H1 (cell line): ENCODE measurements at regions not wholly inside any gene's neighbourhood (a gene's known extent, or its start where the extent isn't known, plus 50 kb on each side); places are given as distances from the start of the nearest gene placed in this dataset.

ENCODE experiments used
- CTCF ChIA-PET: fragments of 300-600 bp; sonication (Branson Sonifier 250); formaldehyde crosslinking; loops from one replicate; lab custom pipeline; 2021; ENCODE audit not compliant: partially characterized antibody; lab: Charles Lee
- POLR2A ChIA-PET: fragments of 300-600 bp; sonication (Branson Sonifier 250); formaldehyde crosslinking; loops from one replicate; lab custom pipeline; 2021; ENCODE audit warnings: inconsistent platforms; ENCODE audit not compliant: partially characterized antibody; lab: Charles Lee
- DNase-seq, 2 experiments: peaks; one replicate each; pipeline versions ENCODE4 v3.0.0 to v3.0.0-alpha.2; 2010 to 2022; ENCODE audit warnings: low spot score in 2 of 2, low read depth in 1 of 2, mixed read lengths in 1 of 2
- FAIRE-seq: peaks from 2 replicates; lab custom pipeline; 2011; peaks lifted over from hg19 to GRCh38; lab: Jason Lieb, UNC
- H2AFZ ChIP-seq: 2 replicates; pipeline ENCODE4 v1.8.1; 2012; ENCODE audit warnings: low read length, inconsistent platforms
- H2AK5ac ChIP-seq: 2 replicates; pipeline ENCODE4 v1.6.1; 2013; ENCODE audit warnings: low read depth, low read length
- H2BK120ac ChIP-seq: replicated peaks from 2 replicates; pipeline ENCODE3; 2013; ENCODE audit warnings: low read depth, low read length, inconsistent platforms
- H2BK12ac ChIP-seq: 2 replicates; pipeline ENCODE4 v1.6.1; 2013; ENCODE audit warnings: low read depth, low read length
- H2BK15ac ChIP-seq: 2 replicates; pipeline ENCODE4 v1.6.1; 2013; ENCODE audit warnings: low read length
- H2BK20ac ChIP-seq: 2 replicates; pipeline ENCODE4 v1.6.1; 2013; ENCODE audit warnings: low read length
- H2BK5ac ChIP-seq: 2 replicates; pipeline ENCODE4 v1.6.1; 2013; ENCODE audit warnings: low read depth, low read length
- H3K14ac ChIP-seq: 2 replicates; pipeline ENCODE4 v1.6.1; 2013; ENCODE audit warnings: inconsistent platforms; ENCODE audit not compliant: insufficient read length
- H3K18ac ChIP-seq: 2 replicates; pipeline ENCODE4 v1.6.1; 2013; ENCODE audit warnings: low read length; ENCODE audit errors: extremely low read depth
- H3K23ac ChIP-seq: 2 replicates; pipeline ENCODE4 v1.6.1; 2013; ENCODE audit warnings: inconsistent platforms; ENCODE audit not compliant: insufficient read length
- H3K23me2 ChIP-seq: 2 replicates; pipeline ENCODE4 v1.6.1; 2013; ENCODE audit warnings: low read depth, low read length
- H3K27ac ChIP-seq: 2 replicates; pipeline ENCODE4 v1.6.1; 2011; ENCODE audit warnings: low read depth, low read length, inconsistent platforms
- H3K27me3 ChIP-seq, 4 experiments: replicated peaks in 1 of 4; 1 replicate in 1 of 4; 2 replicates in 3 of 4; pipeline versions ENCODE4 v1.6.1 to v1.8.1; 2011 to 2013; ENCODE audit warnings: low read length in 3 of 4, mild to moderate bottlenecking in 3 of 4, inconsistent platforms in 2 of 4, mixed read lengths in 2 of 4, moderate library complexity in 1 of 4; ENCODE audit not compliant: control insufficient read depth in 3 of 4, insufficient read depth in 3 of 4; ENCODE audit errors: extremely low read depth in 1 of 4
- H3K36me3 ChIP-seq, 4 experiments: 2 replicates each; pipeline versions ENCODE4 v1.6.1 to v1.8.1; 2011 to 2013; ENCODE audit warnings: mild to moderate bottlenecking in 4 of 4, low read length in 3 of 4, moderate library complexity in 2 of 4, control low read depth in 1 of 4, inconsistent platforms in 1 of 4; ENCODE audit not compliant: insufficient read depth in 4 of 4, control insufficient read depth in 2 of 4
- H3K4ac ChIP-seq: replicated peaks from 2 replicates; pipeline ENCODE3; 2013; ENCODE audit warnings: low read length, low read depth, mixed read lengths, inconsistent platforms; ENCODE audit not compliant: insufficient read length
- H3K4me1 ChIP-seq, 4 experiments: replicated peaks in 1 of 4; 1 replicate in 1 of 4; 2 replicates in 3 of 4; pipeline versions ENCODE4 v1.6.1 to v1.8.1; 2011 to 2013; ENCODE audit warnings: low read length in 3 of 4, inconsistent platforms in 2 of 4, mixed read lengths in 1 of 4; ENCODE audit not compliant: insufficient read depth in 4 of 4, control insufficient read depth in 3 of 4
- H3K4me2 ChIP-seq, 2 experiments: 2 replicates each; pipeline versions ENCODE4 v1.6.1 to v1.8.1; 2011 to 2013; ENCODE audit warnings: low read depth in 2 of 2, low read length in 2 of 2, control low read depth in 1 of 2, inconsistent platforms in 1 of 2, mild to moderate bottlenecking in 1 of 2; ENCODE audit not compliant: insufficient read depth in 1 of 2
- H3K4me3 ChIP-seq, 4 experiments: fragments of 200-600, 300-600 bp in 1 of 4; sonication (generic), shearing (Covaris generic), sonication (Bioruptor Twin) in 1 of 4; 2 replicates each; pipeline versions ENCODE4 v1.5.1 to v1.8.1; 2011 to 2016; ENCODE audit warnings: low read length in 4 of 4, low read depth in 3 of 4, control low read depth in 2 of 4, inconsistent platforms in 2 of 4, mild to moderate bottlenecking in 2 of 4, mixed read lengths in 1 of 4, moderate library complexity in 1 of 4; ENCODE audit not compliant: insufficient read depth in 2 of 4; ENCODE audit errors: extremely low read depth in 1 of 4
- H3K56ac ChIP-seq: replicated peaks from 2 replicates; pipeline ENCODE3; 2013; ENCODE audit warnings: low read depth, mild to moderate bottlenecking, mixed read lengths, low read length, inconsistent platforms; ENCODE audit not compliant: insufficient read length
- H3K79me1 ChIP-seq: 2 replicates; pipeline ENCODE4 v1.6.1; 2013; ENCODE audit warnings: low read depth, low read length, control low read depth
- H3K79me2 ChIP-seq, 2 experiments: 2 replicates each; pipeline versions ENCODE4 v1.6.1 to v1.8.1; 2012 to 2013; ENCODE audit warnings: low read length in 2 of 2, mild to moderate bottlenecking in 2 of 2, inconsistent platforms in 1 of 2; ENCODE audit not compliant: insufficient read depth in 2 of 2, control insufficient read depth in 1 of 2
- H3K9ac ChIP-seq, 4 experiments: replicated peaks in 1 of 4; 1 replicate in 1 of 4; 2 replicates in 3 of 4; pipeline versions ENCODE4 v1.6.1 to v1.8.1; 2011 to 2013; ENCODE audit warnings: low read depth in 3 of 4, low read length in 3 of 4, control low read depth in 2 of 4, mild to moderate bottlenecking in 2 of 4, moderate library complexity in 2 of 4, inconsistent platforms in 1 of 4; ENCODE audit errors: extremely low read depth in 1 of 4
- H3K9me3 ChIP-seq, 2 experiments: 2 replicates each; pipeline versions ENCODE4 v1.6.1 to v1.8.1; 2012 to 2013; ENCODE audit warnings: mild to moderate bottlenecking in 2 of 2, moderate library complexity in 2 of 2, control low read depth in 1 of 2, inconsistent platforms in 1 of 2, low read depth in 1 of 2, low read length in 1 of 2, mixed read lengths in 1 of 2; ENCODE audit not compliant: insufficient read depth in 2 of 2
- H4K20me1 ChIP-seq, 2 experiments: replicated peaks in 1 of 2; 2 replicates each; pipeline versions ENCODE3 to v1.8.1; 2011 to 2013; ENCODE audit warnings: inconsistent platforms in 2 of 2, low read length in 2 of 2, mild to moderate bottlenecking in 1 of 2; ENCODE audit not compliant: insufficient read depth in 2 of 2, control insufficient read depth in 1 of 2
- H4K5ac ChIP-seq: 2 replicates; pipeline ENCODE4 v1.6.1; 2013; ENCODE audit warnings: low read length, low read depth, mixed read lengths, inconsistent platforms; ENCODE audit not compliant: insufficient read length
- H4K8ac ChIP-seq: 2 replicates; pipeline ENCODE4 v1.8.0; 2013; ENCODE audit warnings: mild to moderate bottlenecking, moderate library complexity, low read length, inconsistent platforms; ENCODE audit not compliant: insufficient read depth; ENCODE audit errors: extremely low read depth
- H4K91ac ChIP-seq: replicated peaks from 2 replicates; pipeline ENCODE3; 2013; ENCODE audit warnings: low read length, mixed read lengths, inconsistent platforms; ENCODE audit not compliant: insufficient read length
- KDM1A ChIP-seq: fragments of 200-600, 300-600 bp; sonication (generic); IDR thresholded peaks from 2 replicates; pipeline ENCODE4 v1.7.1; 2016; ENCODE audit warnings: mild to moderate bottlenecking, low read length, borderline replicate concordance
- NRF1 ChIP-seq: IDR thresholded peaks from 2 replicates; pipeline ENCODE4 v1.6.1; 2011; ENCODE audit warnings: mild to moderate bottlenecking, low read depth, low read length, improper control_type of control experiment
- RBBP5 ChIP-seq: IDR thresholded peaks from 2 replicates; pipeline ENCODE4 v1.7.1; 2012; ENCODE audit warnings: low read depth, mild to moderate bottlenecking, inconsistent platforms, low read length, moderate library complexity, borderline replicate concordance
- WGBS, 2 experiments: shearing (Covaris generic) in 1 of 2; methylation state at CpG; one replicate each; pipeline versions ENCODE4 v1.1.6 to v1.1.7; 2013 to 2015; ENCODE audit warnings: low lambda C conversion rate in 2 of 2, mixed read lengths in 2 of 2, inconsistent platforms in 1 of 2, low coverage in 1 of 2, missing lambda C conversion rate in 1 of 2; ENCODE audit not compliant: insufficient replicate concordance in 2 of 2, insufficient coverage in 1 of 2, insufficient read length in 1 of 2; ENCODE audit errors: extremely low coverage in 1 of 2, missing lambda C conversion rate in 1 of 2; 5-methylcytosine and 5-hydroxymethylcytosine counted together
- TF ChIP-seq, protein P1 (sequence below): IDR thresholded peaks from 2 replicates; pipeline ENCODE4 v1.6.1; 2012; ENCODE audit warnings: inconsistent platforms

DNA sequence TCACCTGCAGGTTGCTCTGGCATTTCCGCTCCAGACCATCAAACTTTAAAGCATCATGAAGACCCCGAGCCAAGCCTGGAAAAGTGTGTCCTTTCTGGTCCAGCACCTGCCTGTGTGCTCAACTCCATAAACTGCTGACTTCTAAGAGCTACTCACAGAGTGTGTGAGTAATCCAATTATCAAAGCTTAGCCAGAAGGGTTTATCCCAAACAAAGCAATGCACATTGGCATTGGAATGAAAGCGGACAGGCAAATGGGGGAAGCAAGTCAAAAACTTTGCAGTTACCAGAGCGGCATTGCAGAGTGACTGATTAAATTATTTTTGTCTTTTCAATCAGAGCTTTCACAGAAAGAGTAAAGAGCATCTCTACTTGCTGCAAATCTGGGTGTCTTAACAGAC is 1262.4 kb upstream of the SEL1L start:
- H3K4me3 ChIP-seq, result no peak overlapping the region
- whole genome bisulfite sequencing, 2 experiments, result 90% methylated on average over 4 of the region's 4 CpGs; no CpG with 5 or more reads in 1 of the 2 experiments
- no peak overlapping the region for H3K14ac ChIP-seq
- ChIA-PET CTCF (no interaction called here), POLR2A (no interaction called here)
- H2BK5ac ChIP-seq, result no peak overlapping the region
- no peak overlapping the region for H2BK120ac ChIP-seq
- DNase-seq (no peak), FAIRE-seq (no peak)
- H3K27ac ChIP-seq, result no peak overlapping the region
- no peaks in the 10 kb centered on the region for H3K79me2 ChIP-seq
- H2AK5ac ChIP-seq, result no peak overlapping the region
- H3K27me3 ChIP-seq, result no peaks in the 10 kb centered on the region
- no peak overlapping the region for H3K23ac ChIP-seq
- no peaks in the 10 kb centered on the region for H3K36me3 ChIP-seq
- no peak overlapping the region for H4K8ac ChIP-seq
- no peaks in the 10 kb centered on the region for H3K9me3 ChIP-seq
- no peaks in the 10 kb centered on the region for H3K23me2 ChIP-seq
- H3K4me1 ChIP-seq, result no peaks in the 10 kb centered on the region
- H3K4ac ChIP-seq, result no peak overlapping the region
- no peak overlapping the region for H2BK15ac ChIP-seq
- no peak overlapping the region for H4K5ac ChIP-seq
- H3K4me2 ChIP-seq, result no peak overlapping the region
- H3K18ac ChIP-seq, result no peak overlapping the region
- no peak overlapping the region for H2AFZ ChIP-seq
- no peak overlapping the region for H4K91ac ChIP-seq
- no peak overlapping the region for H3K56ac ChIP-seq
- no peaks in the 10 kb centered on the region for H3K79me1 ChIP-seq
- H2BK12ac ChIP-seq, result no peak overlapping the region
- H2BK20ac ChIP-seq, result no peak overlapping the region
- H3K9ac ChIP-seq, result no peak overlapping the region
- no peaks in the 10 kb centered on the region for H4K20me1 ChIP-seq
- TF ChIP-seq NRF1 (no peak), RBBP5 (no peak), KDM1A (no peak)
- TF ChIP-seq, protein P1, sequence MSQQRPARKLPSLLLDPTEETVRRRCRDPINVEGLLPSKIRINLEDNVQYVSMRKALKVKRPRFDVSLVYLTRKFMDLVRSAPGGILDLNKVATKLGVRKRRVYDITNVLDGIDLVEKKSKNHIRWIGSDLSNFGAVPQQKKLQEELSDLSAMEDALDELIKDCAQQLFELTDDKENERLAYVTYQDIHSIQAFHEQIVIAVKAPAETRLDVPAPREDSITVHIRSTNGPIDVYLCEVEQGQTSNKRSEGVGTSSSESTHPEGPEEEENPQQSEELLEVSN, result no peak
